HUES48 (cell line): ENCODE measurements at regions not wholly inside any gene's neighbourhood (a gene's known extent, or its start where the extent isn't known, plus 50 kb on each side); places are given as distances from the start of the nearest gene placed in this dataset.

Experiments
- H3K27ac ChIP-seq: one replicate; pipeline ENCODE4 v1.7.0; 2013; ENCODE audit warnings: low read depth, low read length, inconsistent platforms
- H3K27me3 ChIP-seq: 2 replicates; pipeline ENCODE4 v1.6.1; 2013; ENCODE audit warnings: mild to moderate bottlenecking, low read length; ENCODE audit not compliant: control insufficient read depth, insufficient read depth
- H3K36me3 ChIP-seq: 2 replicates; pipeline ENCODE4 v1.6.1; 2013; ENCODE audit warnings: low read length; ENCODE audit not compliant: control insufficient read depth, insufficient read depth
- H3K4me1 ChIP-seq: 2 replicates; pipeline ENCODE4 v1.6.1; 2013; ENCODE audit warnings: mild to moderate bottlenecking, low read length; ENCODE audit not compliant: control insufficient read depth, insufficient read depth
- H3K4me3 ChIP-seq: 2 replicates; pipeline ENCODE4 v1.5.1; 2013; ENCODE audit warnings: mild to moderate bottlenecking, low read depth, low read length
- H3K9ac ChIP-seq: 2 replicates; pipeline ENCODE4 v1.6.1; 2013; ENCODE audit warnings: mild to moderate bottlenecking, low read depth, low read length, moderate library complexity
- H3K9me3 ChIP-seq: 2 replicates; pipeline ENCODE4 v1.6.1; 2013; ENCODE audit warnings: low read length; ENCODE audit not compliant: control insufficient read depth, insufficient read depth

GRCh38 chr4:62549601-62550000, 1349.5 kb downstream of the ADGRL3 start:
- Histone ChIP-seq H3K27ac (no peak overlapping the region), H3K36me3 (no peaks in the 10 kb centered on the region), H3K27me3 (no peaks in the 10 kb centered on the region), H3K9me3 (no peaks in the 10 kb centered on the region), H3K4me3 (no peak overlapping the region), H3K4me1 (peaks cover 22% of the 10 kb centered on the region), H3K9ac (no peak overlapping the region)

- H3K27ac ChIP-seq = no peak overlapping the region
- no peak overlapping the region for H3K4me3 ChIP-seq
Measured at GRCh38 chr4:62548765-62549164, 1348.6 kb downstream of the ADGRL3 start.

GRCh38 chr4:62548108-62548524, 1348.0 kb downstream of the ADGRL3 start:
- H3K4me1 ChIP-seq = peaks cover 22% of the 10 kb centered on the region
- H3K27ac ChIP-seq = no peak overlapping the region
- no peaks in the 10 kb centered on the region for H3K27me3 ChIP-seq
- H3K9ac ChIP-seq = no peak overlapping the region
- no peaks in the 10 kb centered on the region for H3K9me3 ChIP-seq
- H3K4me3 ChIP-seq = no peak overlapping the region
- H3K36me3 ChIP-seq = no peaks in the 10 kb centered on the region

More at GRCh38 chr4:62548765-62549164, 1348.6 kb downstream of the ADGRL3 start:
- Histone ChIP-seq H3K9me3 (no peaks in the 10 kb centered on the region), H3K4me1 (peaks cover 22% of the 10 kb centered on the region), H3K9ac (no peak overlapping the region), H3K36me3 (no peaks in the 10 kb centered on the region), H3K27me3 (no peaks in the 10 kb centered on the region)

GRCh38 chr4:62544428-62544827, 1344.3 kb downstream of the ADGRL3 start:
- Histone ChIP-seq H3K9me3 (no peaks in the 10 kb centered on the region), H3K27ac (no peak overlapping the region), H3K27me3 (no peaks in the 10 kb centered on the region), H3K4me1 (peaks cover 9% of the 10 kb centered on the region), H3K4me3 (no peak overlapping the region), H3K9ac (no peak overlapping the region), H3K36me3 (no peaks in the 10 kb centered on the region)

GRCh38 chr4:62543002-62543401, 1342.9 kb downstream of the ADGRL3 start:
- no peak overlapping the region for H3K9ac ChIP-seq
- H3K27ac ChIP-seq = no peak overlapping the region
- no peaks in the 10 kb centered on the region for H3K27me3 ChIP-seq
- H3K4me1 ChIP-seq = no peaks in the 10 kb centered on the region; the same call in 1 of the 2 replicates
- no peaks in the 10 kb centered on the region for H3K36me3 ChIP-seq
- no peaks in the 10 kb centered on the region for H3K9me3 ChIP-seq
- no peak overlapping the region for H3K4me3 ChIP-seq

- Histone ChIP-seq H3K27me3 (no peaks in the 10 kb centered on the region), H3K36me3 (no peaks in the 10 kb centered on the region)
Measured at GRCh38 chr4:62533573-62533972, 1333.4 kb downstream of the ADGRL3 start.

GRCh38 chr4:62531731-62532130, 1331.6 kb downstream of the ADGRL3 start:
- H3K36me3 ChIP-seq = no peaks in the 10 kb centered on the region; the same call in 1 of the 2 replicates
- H3K9ac ChIP-seq = no peak overlapping the region
- H3K27ac ChIP-seq = no peak overlapping the region
- no peak overlapping the region for H3K4me3 ChIP-seq
- H3K27me3 ChIP-seq = no peaks in the 10 kb centered on the region
- H3K9me3 ChIP-seq = 0 out of 2 replicates have a peak, but pooled peaks cover 2% of the 10 kb centered on the region
- peaks cover 10% of the 10 kb centered on the region for H3K4me1 ChIP-seq

More at GRCh38 chr4:62533573-62533972, 1333.4 kb downstream of the ADGRL3 start:
- Histone ChIP-seq H3K9me3 (no peaks in the 10 kb centered on the region), H3K9ac (no peak overlapping the region), H3K4me3 (no peak overlapping the region), H3K27ac (no peak overlapping the region), H3K4me1 (peaks cover 10% of the 10 kb centered on the region)

- no peaks in the 10 kb centered on the region; the same call in 1 of the 2 replicates for H3K36me3 ChIP-seq
- H3K9me3 ChIP-seq = peaks cover 5% of the 10 kb centered on the region; the same call in 1 of the 2 replicates
- H3K4me3 ChIP-seq = no peak overlapping the region
- peaks cover 10% of the 10 kb centered on the region for H3K4me1 ChIP-seq
- H3K27me3 ChIP-seq = no peaks in the 10 kb centered on the region
- H3K27ac ChIP-seq = peak overlapping the region; percentile 11
- no peak overlapping the region for H3K9ac ChIP-seq
Measured at GRCh38 chr4:62531264-62531663, 1331.1 kb downstream of the ADGRL3 start.

- no peak overlapping the region for H3K4me3 ChIP-seq
- H3K27ac ChIP-seq = no peak overlapping the region
- no peaks in the 10 kb centered on the region; the same call in 1 of the 2 replicates for H3K36me3 ChIP-seq
- H3K27me3 ChIP-seq = no peaks in the 10 kb centered on the region
- H3K9me3 ChIP-seq = peaks cover 10% of the 10 kb centered on the region
- no peak overlapping the region for H3K9ac ChIP-seq
- peaks cover 10% of the 10 kb centered on the region for H3K4me1 ChIP-seq
Measured at GRCh38 chr4:62528874-62529273, 1328.7 kb downstream of the ADGRL3 start.

GRCh38 chr4:62526671-62527070, 1326.5 kb downstream of the ADGRL3 start:
- H3K36me3 ChIP-seq = no peaks in the 10 kb centered on the region; the same call in 1 of the 2 replicates
- peaks cover 10% of the 10 kb centered on the region for H3K4me1 ChIP-seq
- no peak overlapping the region for H3K4me3 ChIP-seq
- H3K9ac ChIP-seq = no peak overlapping the region
- H3K9me3 ChIP-seq = peaks cover 10% of the 10 kb centered on the region
- H3K27me3 ChIP-seq = no peaks in the 10 kb centered on the region
- no peak overlapping the region for H3K27ac ChIP-seq

- Histone ChIP-seq H3K36me3 (no peaks in the 10 kb centered on the region; the same call in 1 of the 2 replicates), H3K9me3 (peaks cover 10% of the 10 kb centered on the region), H3K27ac (no peak overlapping the region), H3K4me3 (no peak overlapping the region), H3K4me1 (no peaks in the 10 kb centered on the region), H3K9ac (no peak overlapping the region), H3K27me3 (no peaks in the 10 kb centered on the region)
Measured at GRCh38 chr4:62523256-62523655, 1323.1 kb downstream of the ADGRL3 start.
